M059J (cell line): ENCODE measurements at regions not wholly inside any gene's neighbourhood (a gene's known extent, or its start where the extent isn't known, plus 50 kb on each side); places are given as distances from the start of the nearest gene placed in this dataset.
"Not testable (repeated sequence)": the region's sequence is repeated elsewhere in the genome, so short reads cannot be mapped to it uniquely, and the experiment has no call there.

Experiments used
- DNase-seq: peaks from one replicate; pipeline ENCODE4 v3.0.0-alpha.2; 2012; ENCODE audit warnings: low read depth

GRCh38 chr13:64684685-64685431 lies 2545.3 kb downstream of the PCDH9 start:
- DNase-seq: peak; percentile 12

DNA sequence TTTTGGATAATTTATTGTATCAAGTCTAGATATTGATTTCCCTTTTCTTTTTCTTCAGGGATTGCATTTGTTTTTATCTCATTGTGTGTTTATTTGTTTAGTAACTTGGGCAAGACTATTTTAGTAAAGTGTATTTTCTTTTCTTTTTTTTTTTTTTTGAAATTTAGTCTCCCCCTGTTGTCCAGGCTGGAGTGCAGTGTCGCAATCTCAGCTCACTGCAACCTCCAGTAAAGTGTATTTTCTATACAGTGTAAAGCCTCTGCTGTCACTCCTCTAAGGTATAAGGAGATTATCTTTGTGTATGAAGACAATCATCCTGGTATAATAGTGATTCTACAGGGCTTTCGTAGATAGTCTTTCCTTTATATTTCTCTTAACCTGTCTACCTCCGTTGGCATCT lies 2546.0 kb downstream of the PCDH9 start:
- no peak for DNase-seq

DNA sequence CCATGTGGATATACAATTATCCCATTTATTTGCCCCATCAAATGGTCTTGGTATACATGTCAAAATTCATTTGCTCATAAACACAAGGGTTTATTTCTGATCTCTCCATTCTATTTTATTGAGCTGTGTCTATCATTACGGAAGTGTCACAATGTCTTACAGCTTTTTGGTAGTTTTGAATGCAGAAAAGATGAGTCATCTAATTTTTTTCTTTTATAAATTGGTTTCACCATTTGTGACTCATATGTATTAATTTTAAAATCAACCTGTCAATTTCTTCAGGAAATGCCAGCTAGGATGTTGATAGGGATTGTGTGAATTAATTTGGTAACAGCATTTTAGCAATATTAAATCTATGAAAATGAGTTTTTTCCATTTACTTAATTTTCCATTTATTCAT lies 2549.4 kb downstream of the PCDH9 start:
- DNase-seq: no peak

- DNase-seq: peak; percentile 40
Observed at GRCh38 chr13:64675255-64675892, 2554.8 kb downstream of the PCDH9 start.

DNA sequence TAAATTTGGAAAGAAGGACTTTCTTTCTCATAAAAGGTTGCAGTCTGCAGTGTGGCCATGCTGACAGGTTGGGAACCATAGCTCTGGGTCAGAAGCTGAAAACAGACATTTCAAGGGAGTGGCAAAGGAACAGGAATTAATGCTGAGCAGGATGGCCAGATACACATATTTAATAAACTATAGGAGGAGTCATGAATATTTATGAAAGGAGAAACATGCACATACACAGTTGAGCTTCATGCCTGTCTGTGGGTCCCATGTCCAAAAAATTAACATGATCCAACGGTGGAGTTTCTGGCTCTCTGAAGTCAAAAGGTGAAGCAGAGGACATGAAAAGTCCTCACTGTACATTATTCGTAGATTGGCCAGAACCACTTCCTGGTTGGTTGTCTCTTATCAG lies 2556.0 kb downstream of the PCDH9 start:
- no peak for DNase-seq

GRCh38 chr13:64672751-64673150 lies 2557.4 kb downstream of the PCDH9 start:
- no peak for DNase-seq

DNA sequence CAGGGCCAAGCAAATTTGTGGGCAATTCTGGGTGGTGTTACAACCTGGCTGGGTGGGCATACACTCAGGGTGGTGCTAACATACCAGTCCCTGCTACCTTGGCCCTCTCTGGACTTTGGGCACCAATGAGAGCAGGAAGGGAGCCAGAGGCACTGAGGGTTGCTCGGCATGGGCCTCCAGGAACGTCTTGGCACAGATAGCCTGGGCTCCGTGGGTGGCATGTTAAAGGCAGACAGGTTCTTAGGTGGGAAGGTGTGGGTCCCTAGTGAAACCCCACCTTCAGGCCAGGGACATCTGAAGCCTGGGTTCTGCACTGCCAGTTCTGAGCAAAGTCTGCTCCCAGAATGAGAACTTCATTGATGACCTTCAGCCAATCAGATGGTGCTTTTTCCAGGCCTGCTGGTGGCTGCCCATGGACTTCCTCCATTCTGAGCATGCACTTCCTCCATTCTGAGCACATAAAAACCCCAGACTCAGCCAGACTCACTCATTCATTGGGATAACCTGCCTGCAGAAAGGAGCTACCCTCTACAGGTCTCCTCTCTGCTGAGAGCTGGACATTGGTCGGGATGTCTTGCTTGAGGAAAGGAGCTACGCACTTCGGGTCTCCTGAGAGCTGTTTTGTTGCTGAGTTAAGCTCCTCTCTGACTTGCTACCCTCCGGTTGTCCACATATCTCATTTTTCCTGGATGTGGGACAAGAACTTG lies 2567.1 kb downstream of the PCDH9 start:
- DNase-seq: no peak

- no peak for DNase-seq
Observed at GRCh38 chr13:64648293-64648692, 2581.8 kb downstream of the PCDH9 start.

DNA sequence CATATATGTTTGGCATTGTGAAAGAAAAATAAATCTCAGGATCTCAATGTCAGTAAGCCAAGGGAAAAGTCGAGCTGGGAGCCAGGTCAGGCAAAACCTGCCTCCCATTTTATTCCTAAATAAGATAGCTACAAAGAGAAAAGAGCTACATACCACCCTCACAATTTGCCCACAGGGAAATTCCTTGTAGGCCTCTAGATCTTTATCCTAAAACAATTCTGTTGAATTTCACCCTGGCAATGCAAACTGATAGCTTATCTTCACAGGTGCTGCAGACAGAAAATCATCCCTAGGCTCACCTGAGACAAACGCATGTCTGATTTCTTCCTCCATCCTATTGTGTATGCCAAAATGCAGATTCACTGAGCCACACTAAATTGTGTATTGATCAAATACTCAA lies 2587.1 kb downstream of the PCDH9 start:
- DNase-seq: no peak

GRCh38 chr13:64640002-64640401 lies 2590.1 kb downstream of the PCDH9 start:
- DNase-seq: no peak

- DNase-seq: no peak
Observed at GRCh38 chr13:64639206-64639605, 2590.9 kb downstream of the PCDH9 start.

DNA sequence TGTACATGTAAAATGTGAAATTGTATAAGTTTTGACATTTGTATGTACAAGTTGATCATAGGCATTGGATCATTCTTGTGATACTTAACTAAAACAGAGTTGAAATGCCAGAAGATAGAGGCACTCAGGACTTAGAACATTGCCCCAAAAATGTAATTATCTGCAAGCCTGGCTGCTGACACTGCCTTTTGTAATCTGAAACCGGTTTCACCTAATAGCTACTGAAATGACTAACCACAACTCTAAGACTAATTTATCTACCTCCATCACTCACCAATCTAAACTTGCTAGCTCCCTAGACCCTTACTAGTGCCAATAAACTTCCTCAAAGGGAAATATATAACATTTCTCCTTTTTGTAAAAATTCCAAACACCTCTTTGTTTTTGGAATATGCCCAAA lies 2596.2 kb downstream of the PCDH9 start:
- DNase-seq: peak; percentile 3

DNA sequence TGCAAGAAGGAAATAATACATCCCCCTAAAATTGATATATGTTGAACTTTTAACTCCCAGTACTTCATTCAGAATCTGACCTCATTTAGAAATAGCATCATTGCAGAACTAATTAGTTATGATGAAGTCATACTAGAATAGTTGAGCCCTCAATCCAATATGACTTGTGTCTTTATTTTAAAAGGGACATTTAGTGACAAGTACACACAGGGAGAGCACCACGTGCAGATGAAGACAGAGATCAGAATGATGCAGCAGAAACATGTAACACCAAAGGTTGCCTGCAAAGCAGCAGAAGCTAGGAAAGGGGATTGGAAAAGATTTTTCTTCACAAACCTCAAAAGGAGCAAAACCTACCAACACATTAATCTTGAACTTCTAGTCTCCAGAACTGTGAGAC lies 2602.5 kb downstream of the PCDH9 start:
- DNase-seq: no peak

- DNase-seq: no peak
Observed at GRCh38 chr13:64626105-64626504, 2604.0 kb downstream of the PCDH9 start.

DNA sequence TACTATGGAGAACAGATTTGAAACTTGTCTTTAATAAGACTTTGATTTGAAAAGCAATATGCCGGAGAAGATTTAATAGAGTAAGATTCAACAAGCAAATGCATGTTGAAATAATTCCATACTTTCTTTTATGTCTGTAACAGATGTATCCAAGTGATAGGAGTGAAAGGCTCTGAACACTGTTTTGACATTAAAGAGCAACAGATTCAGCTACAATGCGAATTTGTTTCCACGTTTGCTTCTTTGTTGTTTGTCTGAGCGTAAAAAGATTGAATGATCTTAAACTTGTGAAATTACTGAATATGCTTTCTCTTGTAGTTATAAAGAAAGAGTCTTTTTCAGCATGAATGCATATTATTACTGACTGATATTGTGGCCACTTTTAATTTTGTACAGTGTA lies 2612.9 kb downstream of the PCDH9 start:
- no peak for DNase-seq

- peak; percentile 3 for DNase-seq
Observed at GRCh38 chr13:64591971-64592370, 2638.2 kb downstream of the PCDH9 start.

- DNase-seq: no peak
Observed at GRCh38 chr13:64579331-64579730, 2650.8 kb downstream of the PCDH9 start.

DNA sequence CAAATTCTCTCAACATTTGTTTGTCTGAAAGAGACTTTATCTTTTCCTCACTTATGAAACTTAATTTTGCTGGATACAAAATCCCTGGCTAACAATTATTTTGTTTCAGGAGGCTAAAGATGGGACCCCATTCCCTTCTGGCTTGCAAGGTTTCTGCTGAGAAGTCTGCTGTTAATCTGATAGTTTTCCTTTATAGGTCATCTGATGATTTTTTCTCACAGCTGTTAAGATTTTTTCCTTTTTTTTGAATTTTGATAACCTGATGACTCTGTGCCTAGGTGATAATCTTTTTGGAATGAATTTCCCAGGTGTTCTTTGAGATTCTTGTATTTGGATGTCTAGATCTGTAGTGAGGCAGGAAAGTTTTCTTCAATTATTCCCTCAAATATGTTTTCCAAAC lies 2661.4 kb downstream of the PCDH9 start:
- DNase-seq: no peak

DNA sequence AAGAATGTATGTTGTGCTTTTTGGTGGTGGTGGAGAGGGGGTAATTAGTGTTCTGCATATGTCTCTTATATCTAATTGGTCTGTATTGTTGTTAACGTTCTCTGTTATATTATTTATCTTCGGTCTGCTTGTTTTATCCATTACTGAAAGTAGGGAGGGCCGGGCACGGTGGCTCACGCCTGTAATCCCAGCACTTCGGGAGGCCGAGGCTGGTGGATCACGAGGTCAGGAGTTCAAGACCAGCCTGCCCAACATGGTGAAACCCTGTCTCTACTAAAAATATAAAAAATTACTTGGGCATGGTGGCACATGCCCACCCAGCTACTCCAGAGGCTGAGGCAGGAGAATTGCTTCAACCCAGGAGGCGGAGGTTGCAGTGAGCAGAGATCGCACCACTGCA lies 2672.1 kb downstream of the PCDH9 start:
- not testable (repeated sequence) for DNase-seq

GRCh38 chr13:64556376-64556775 lies 2673.8 kb downstream of the PCDH9 start:
- DNase-seq: no peak

DNA sequence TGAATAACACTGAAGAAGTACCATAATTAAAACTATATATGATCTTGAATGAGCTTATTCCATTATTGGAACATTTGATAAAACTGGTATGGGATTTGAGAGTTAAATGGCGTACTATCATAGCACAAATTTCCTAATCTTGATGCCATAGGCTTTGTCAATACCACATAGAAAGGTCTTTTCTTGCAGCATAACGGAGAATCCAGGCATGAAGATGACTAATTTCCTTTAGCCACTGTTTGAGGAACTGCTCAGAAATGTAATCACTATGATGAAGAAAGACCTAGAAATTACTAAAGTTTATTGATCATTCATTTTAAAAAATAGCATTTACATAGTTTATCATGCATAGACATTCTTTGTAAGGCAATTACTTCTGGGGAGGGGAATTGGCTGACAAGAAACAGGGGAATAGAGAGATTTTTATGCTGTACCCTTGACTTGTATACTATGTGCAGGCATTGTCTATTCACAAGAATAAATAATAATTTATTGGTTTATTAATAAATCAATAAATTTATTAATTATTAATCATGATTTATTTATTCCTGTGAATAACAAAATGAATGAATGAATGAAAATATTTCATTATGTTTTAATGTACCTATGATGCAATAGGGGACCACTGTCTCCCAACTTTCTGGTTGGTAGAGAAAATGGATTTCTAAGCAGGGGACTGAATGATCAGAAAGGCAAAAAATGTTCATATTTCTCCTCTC lies 2676.6 kb downstream of the PCDH9 start:
- no peak for DNase-seq

- peak; percentile 9 for DNase-seq
Observed at GRCh38 chr13:64551755-64552154, 2678.4 kb downstream of the PCDH9 start.
